GM23338 (cell line): ENCODE measurements at regions not wholly inside any gene's neighbourhood (a gene's known extent, or its start where the extent isn't known, plus 50 kb on each side); places are given as distances from the start of the nearest gene placed in this dataset.

Experiments used
- CTCF ChIP-seq, 2 experiments: fragments of 200-600 bp in 1 of 2; sonication (generic) in 1 of 2; conservative IDR thresholded peaks; 2 replicates each; pipeline versions ENCODE4 v1.5.1 to v1.6.1; 2016 to 2017; ENCODE audit warnings: antibody characterized with exemption in 2 of 2, low read depth in 2 of 2, mild to moderate bottlenecking in 2 of 2, moderate library complexity in 1 of 2
- ETS1 ChIP-seq: IDR thresholded peaks from 2 replicates; pipeline ENCODE4 v1.6.1; 2016; ENCODE audit warnings: antibody characterized with exemption
- EZH2 ChIP-seq: fragments of 200-600 bp; sonication (generic); IDR thresholded peaks from one replicate; pipeline ENCODE4 v1.8.0; 2017; ENCODE audit warnings: antibody characterized with exemption, mild to moderate bottlenecking, low read depth; ENCODE audit not compliant: unreplicated experiment
- REST ChIP-seq: IDR thresholded peaks from one replicate; pipeline ENCODE4 v1.6.1; 2018; ENCODE audit warnings: antibody characterized with exemption; ENCODE audit not compliant: unreplicated experiment

- TF ChIP-seq EZH2 (no peak), ETS1 (no peak), CTCF (conservative IDR thresholded peaks at IDR 0.05; ENCODE audit: low read depth in 2 of 2) (no peak), REST (no peak)
These were observed 280.4 kb downstream of the RAP2B start for GRCh38 chr3:153442386-153442785.
